ENCODE measurements at regions not wholly inside any gene's neighbourhood (a gene's known extent, or its start where the extent isn't known, plus 50 kb on each side); places are given as distances from the start of the nearest gene placed in this dataset.

DNA sequence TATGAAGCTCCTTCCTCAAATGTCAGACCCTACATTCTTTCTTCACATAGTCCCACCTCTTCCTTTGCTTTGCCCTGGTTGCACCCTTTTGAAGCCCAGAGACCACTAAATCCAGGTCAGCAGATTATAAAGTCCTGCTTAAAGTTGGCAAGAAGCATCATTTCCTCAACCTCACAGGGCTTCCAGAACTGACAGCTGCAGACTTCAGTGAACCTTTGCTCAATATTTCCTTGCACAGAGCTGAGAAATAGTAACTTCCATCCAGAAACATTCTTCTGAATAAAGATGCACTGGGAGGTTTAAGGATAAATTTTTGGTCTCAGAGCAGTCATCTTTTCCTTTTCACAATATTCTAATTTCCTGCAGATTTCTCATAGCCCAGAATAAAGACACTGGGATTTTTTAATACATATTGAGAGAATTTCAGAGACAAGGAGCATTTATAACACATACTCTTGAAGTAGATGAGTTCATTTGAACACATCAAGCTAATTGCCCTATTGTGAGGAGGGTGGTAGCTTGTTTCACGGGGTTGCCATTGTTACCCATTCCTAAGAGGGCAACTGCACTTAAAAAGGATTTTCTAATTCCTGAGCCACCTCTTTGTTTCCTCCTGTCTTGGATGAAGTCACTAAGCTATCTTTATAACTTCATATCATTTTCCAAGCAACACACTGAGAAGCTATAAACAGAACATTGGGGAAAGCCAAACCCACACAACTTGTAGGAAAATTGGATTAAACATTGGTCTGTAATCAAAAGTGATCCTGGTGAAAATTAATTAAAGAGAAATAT is 150.2 kb upstream of the PLN start:
- in situ Hi-C loops (cut with MboI) (no loop called here), intact Hi-C loops (cut with micrococcal nuclease) (no loop called here)
- no peaks in the 10 kb centered on the region for H4K20me1 ChIP-seq (replicated peaks; ENCODE audit: control insufficient read depth, insufficient read depth, low read length)
- no peak overlapping the region for H3K9ac ChIP-seq (ENCODE audit: insufficient read depth in 1 of 2, low read depth in 2 of 2, low read length in 2 of 2)
- WGBS (ENCODE audit: insufficient coverage, low coverage, missing lambda C conversion rate), result 0% methylated on average over 1 of the region's 1 CpG
- ChIA-PET POLR2A (interaction anchor here (1.3 to 1.7 kb wide), 2 partner anchors 9 to 12 kb away, joined by 4 read pairs; no protein-coding TSS in a partner anchor), CTCF (ENCODE audit: low intra/inter-chr PET ratio) (no interaction called here)
- BruUV-seq (replicated peaks), result no TSS peak
- no peak for TF ChIP-seq FOXJ2 (tag; IDR thresholded peaks at IDR 0.05)
- no peaks in the 10 kb centered on the region for H3K36me3 ChIP-seq (ENCODE audit: control insufficient read depth, insufficient read depth, low read length)
- no peak overlapping the region for H3K4me2 ChIP-seq (ENCODE audit: insufficient read depth, low read length)
- no peaks in the 10 kb centered on the region; a peak in 1 of 5 replicates for H3K27me3 ChIP-seq (ENCODE audit: control insufficient read depth in 2 of 2, insufficient read depth in 2 of 2, low read length in 2 of 2)
- H3K9me3 ChIP-seq (replicated peaks; ENCODE audit: control insufficient read depth, insufficient read depth, low read depth, low read length), result no peaks in the 10 kb centered on the region
- FAIRE-seq, result no peak
- H3K4me3 ChIP-seq, result no peak overlapping the region
- H2AFZ ChIP-seq (ENCODE audit: low read depth, low read length), result no peak overlapping the region
- H3K9me1 ChIP-seq (ENCODE audit: control insufficient read depth, insufficient read depth, low read length), result no peaks in the 10 kb centered on the region
- H3K4me1 ChIP-seq (replicated peaks in 1 of 2; ENCODE audit: control insufficient read depth in 2 of 2, insufficient read depth in 2 of 2, low read length in 2 of 2), result no peaks in the 10 kb centered on the region
- ATAC-seq, result no peak
- H3K27ac ChIP-seq (ENCODE audit: extremely low read depth, low read depth, low read length), result no peak overlapping the region
- no peaks in the 10 kb centered on the region for H3K79me2 ChIP-seq (ENCODE audit: control insufficient read depth, insufficient read depth, low read length)
- DNase-seq (ENCODE audit: extremely low read depth in 1 of 4, low spot score in 3 of 4), result no peak

DNA sequence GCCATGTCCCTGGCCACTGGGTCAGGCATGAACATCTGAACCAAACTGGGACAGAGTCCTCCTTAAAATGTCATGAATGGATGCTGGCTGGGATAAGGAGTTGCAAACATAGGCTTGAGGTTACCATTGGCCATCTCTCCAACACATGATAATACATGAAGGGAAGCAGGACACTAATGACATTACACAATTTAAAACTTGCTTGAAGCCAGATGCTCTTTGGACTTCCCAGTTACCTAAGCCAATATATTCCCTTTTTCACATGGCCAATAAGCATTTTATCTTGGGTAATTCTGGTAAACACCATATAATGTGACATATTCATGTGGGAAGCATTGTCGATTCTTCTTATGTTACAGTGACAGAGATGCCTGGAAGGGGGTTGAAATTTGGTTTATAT is 148.0 kb upstream of the PLN start:
- no peak for ATAC-seq
- no peaks in the 10 kb centered on the region for H4K20me1 ChIP-seq (replicated peaks; ENCODE audit: control insufficient read depth, insufficient read depth, low read length)
- BruUV-seq (replicated peaks), result no TSS peak

More for the DNA sequence above, 148.0 kb upstream of the PLN start:
- Histone ChIP-seq H3K27ac (ENCODE audit: extremely low read depth, low read depth, low read length) (no peak overlapping the region), H3K4me1 (replicated peaks in 1 of 2; ENCODE audit: control insufficient read depth in 2 of 2, insufficient read depth in 2 of 2, low read length in 2 of 2) (no peaks in the 10 kb centered on the region), H3K27me3 (ENCODE audit: control insufficient read depth in 2 of 2, insufficient read depth in 2 of 2, low read length in 2 of 2) (no peaks in the 10 kb centered on the region; a peak in 1 of 5 replicates), H3K4me2 (ENCODE audit: insufficient read depth, low read length) (no peak overlapping the region), H3K36me3 (ENCODE audit: control insufficient read depth, insufficient read depth, low read length) (no peaks in the 10 kb centered on the region), H3K9me1 (ENCODE audit: control insufficient read depth, insufficient read depth, low read length) (no peaks in the 10 kb centered on the region), H3K79me2 (ENCODE audit: control insufficient read depth, insufficient read depth, low read length) (no peaks in the 10 kb centered on the region), H3K4me3 (no peak overlapping the region), H3K9me3 (replicated peaks; ENCODE audit: control insufficient read depth, insufficient read depth, low read depth, low read length) (no peaks in the 10 kb centered on the region), H3K9ac (ENCODE audit: insufficient read depth in 1 of 2, low read depth in 2 of 2, low read length in 2 of 2) (no peak overlapping the region), H2AFZ (ENCODE audit: low read depth, low read length) (no peak overlapping the region)
- no peak for DNase-seq (ENCODE audit: extremely low read depth in 1 of 4, low spot score in 3 of 4)
- 0% methylated on average over 1 of the region's 1 CpG for WGBS (ENCODE audit: insufficient coverage, low coverage, missing lambda C conversion rate)
- in situ Hi-C loops (cut with MboI) (no loop called here), intact Hi-C loops (cut with micrococcal nuclease) (no loop called here)
- ChIA-PET POLR2A (no interaction called here), CTCF (ENCODE audit: low intra/inter-chr PET ratio) (no interaction called here)
- no peak for FAIRE-seq
- TF ChIP-seq ZNF263 (CRISPR knock-in tag; IDR thresholded peaks at IDR 0.05; ENCODE audit: borderline replicate concordance) (no peak), CHD1 (IDR thresholded peaks at IDR 0.05; ENCODE audit: low read length) (no peak), MTA2 (IDR thresholded peaks at IDR 0.05; ENCODE audit: low read depth) (no peak), TCF7L2 (IDR thresholded peaks at IDR 0.05; ENCODE audit: low read depth, low read length) (no peak)
- TF ChIP-seq, protein P1, sequence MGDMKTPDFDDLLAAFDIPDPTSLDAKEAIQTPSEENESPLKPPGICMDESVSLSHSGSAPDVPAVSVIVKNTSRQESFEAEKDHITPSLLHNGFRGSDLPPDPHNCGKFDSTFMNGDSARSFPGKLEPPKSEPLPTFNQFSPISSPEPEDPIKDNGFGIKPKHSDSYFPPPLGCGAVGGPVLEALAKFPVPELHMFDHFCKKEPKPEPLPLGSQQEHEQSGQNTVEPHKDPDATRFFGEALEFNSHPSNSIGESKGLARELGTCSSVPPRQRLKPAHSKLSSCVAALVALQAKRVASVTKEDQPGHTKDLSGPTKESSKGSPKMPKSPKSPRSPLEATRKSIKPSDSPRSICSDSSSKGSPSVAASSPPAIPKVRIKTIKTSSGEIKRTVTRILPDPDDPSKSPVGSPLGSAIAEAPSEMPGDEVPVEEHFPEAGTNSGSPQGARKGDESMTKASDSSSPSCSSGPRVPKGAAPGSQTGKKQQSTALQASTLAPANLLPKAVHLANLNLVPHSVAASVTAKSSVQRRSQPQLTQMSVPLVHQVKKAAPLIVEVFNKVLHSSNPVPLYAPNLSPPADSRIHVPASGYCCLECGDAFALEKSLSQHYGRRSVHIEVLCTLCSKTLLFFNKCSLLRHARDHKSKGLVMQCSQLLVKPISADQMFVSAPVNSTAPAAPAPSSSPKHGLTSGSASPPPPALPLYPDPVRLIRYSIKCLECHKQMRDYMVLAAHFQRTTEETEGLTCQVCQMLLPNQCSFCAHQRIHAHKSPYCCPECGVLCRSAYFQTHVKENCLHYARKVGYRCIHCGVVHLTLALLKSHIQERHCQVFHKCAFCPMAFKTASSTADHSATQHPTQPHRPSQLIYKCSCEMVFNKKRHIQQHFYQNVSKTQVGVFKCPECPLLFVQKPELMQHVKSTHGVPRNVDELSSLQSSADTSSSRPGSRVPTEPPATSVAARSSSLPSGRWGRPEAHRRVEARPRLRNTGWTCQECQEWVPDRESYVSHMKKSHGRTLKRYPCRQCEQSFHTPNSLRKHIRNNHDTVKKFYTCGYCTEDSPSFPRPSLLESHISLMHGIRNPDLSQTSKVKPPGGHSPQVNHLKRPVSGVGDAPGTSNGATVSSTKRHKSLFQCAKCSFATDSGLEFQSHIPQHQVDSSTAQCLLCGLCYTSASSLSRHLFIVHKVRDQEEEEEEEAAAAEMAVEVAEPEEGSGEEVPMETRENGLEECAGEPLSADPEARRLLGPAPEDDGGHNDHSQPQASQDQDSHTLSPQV (IDR thresholded peaks at IDR 0.05), result no peak

Measured in K562 (cell line).